ENCODE measurements at regions not wholly inside any gene's neighbourhood (a gene's known extent, or its start where the extent isn't known, plus 50 kb on each side); places are given as distances from the start of the nearest gene placed in this dataset.

- H3F3A ChIP-seq (ENCODE audit: low read depth), result no peaks in the 10 kb centered on the region
- no peak for TF ChIP-seq CTCF (conservative IDR thresholded peaks at IDR 0.05; ENCODE audit: low read length)
- no peak for TF ChIP-seq EZH2phosphoT487 (IDR thresholded peaks at IDR 0.05; ENCODE audit: borderline replicate concordance)
- no peaks in the 10 kb centered on the region for H3K36me3 ChIP-seq (ENCODE audit: insufficient read depth, low read length)
- no peaks in the 10 kb centered on the region for H3K79me2 ChIP-seq (ENCODE audit: insufficient read depth, low read length)
- no peaks in the 10 kb centered on the region for H3K4me1 ChIP-seq (ENCODE audit: insufficient read depth, low read length, poor library complexity, severe bottlenecking)
- no peaks in the 10 kb centered on the region for H3K9me3 ChIP-seq (ENCODE audit: insufficient read depth, low read depth, low read length)
- no peaks in the 10 kb centered on the region for H4K20me1 ChIP-seq (ENCODE audit: insufficient read depth, low read length, poor library complexity, severe bottlenecking)
- H3K27me3 ChIP-seq (ENCODE audit: insufficient read depth, low read length, poor library complexity, severe bottlenecking), result no peaks in the 10 kb centered on the region
- no peak overlapping the region for H3K4me3 ChIP-seq (ENCODE audit: low read length, poor library complexity, severe bottlenecking)
- H3K4me2 ChIP-seq (ENCODE audit: low read depth, low read length, poor library complexity, severe bottlenecking), result no peak overlapping the region
- no peak overlapping the region for H3K9ac ChIP-seq (ENCODE audit: low read depth, low read length, poor library complexity, severe bottlenecking)
- no peak overlapping the region for H2AFZ ChIP-seq (ENCODE audit: low read length)
- H3K9me2 ChIP-seq (replicated peaks; ENCODE audit: low read depth, low read length), result no peaks in the 10 kb centered on the region
Measured at GRCh38 chr7:84399661-84400060, 205.1 kb upstream of the SEMA3A start.

- no peak for TF ChIP-seq CTCF (conservative IDR thresholded peaks at IDR 0.05; ENCODE audit: low read length)
- TF ChIP-seq EZH2phosphoT487 (IDR thresholded peaks at IDR 0.05; ENCODE audit: borderline replicate concordance), result no peak
- no peaks in the 10 kb centered on the region for H3F3A ChIP-seq (ENCODE audit: low read depth)
- no peaks in the 10 kb centered on the region for H4K20me1 ChIP-seq (ENCODE audit: insufficient read depth, low read length, poor library complexity, severe bottlenecking)
- H3K4me2 ChIP-seq (ENCODE audit: low read depth, low read length, poor library complexity, severe bottlenecking), result no peak overlapping the region
- H3K27me3 ChIP-seq (ENCODE audit: insufficient read depth, low read length, poor library complexity, severe bottlenecking), result no peaks in the 10 kb centered on the region
- no peaks in the 10 kb centered on the region for H3K9me2 ChIP-seq (replicated peaks; ENCODE audit: low read depth, low read length)
- H3K36me3 ChIP-seq (ENCODE audit: insufficient read depth, low read length), result no peaks in the 10 kb centered on the region
- H3K4me1 ChIP-seq (ENCODE audit: insufficient read depth, low read length, poor library complexity, severe bottlenecking), result no peaks in the 10 kb centered on the region
- H3K9me3 ChIP-seq (ENCODE audit: insufficient read depth, low read depth, low read length), result no peaks in the 10 kb centered on the region
- H3K4me3 ChIP-seq (ENCODE audit: low read length, poor library complexity, severe bottlenecking), result no peak overlapping the region
- H2AFZ ChIP-seq (ENCODE audit: low read length), result no peak overlapping the region
- no peaks in the 10 kb centered on the region for H3K79me2 ChIP-seq (ENCODE audit: insufficient read depth, low read length)
- no peak overlapping the region for H3K9ac ChIP-seq (ENCODE audit: low read depth, low read length, poor library complexity, severe bottlenecking)
Measured at GRCh38 chr7:84394219-84394618, 199.6 kb upstream of the SEMA3A start.

GRCh38 chr7:84393786-84394185 lies 199.2 kb upstream of the SEMA3A start:
- Histone ChIP-seq H3K27me3 (ENCODE audit: insufficient read depth, low read length, poor library complexity, severe bottlenecking) (no peaks in the 10 kb centered on the region), H3K79me2 (ENCODE audit: insufficient read depth, low read length) (no peaks in the 10 kb centered on the region), H2AFZ (ENCODE audit: low read length) (no peak overlapping the region), H3K9me2 (replicated peaks; ENCODE audit: low read depth, low read length) (no peaks in the 10 kb centered on the region), H3F3A (ENCODE audit: low read depth) (no peaks in the 10 kb centered on the region), H3K4me2 (ENCODE audit: low read depth, low read length, poor library complexity, severe bottlenecking) (no peak overlapping the region), H3K9me3 (ENCODE audit: insufficient read depth, low read depth, low read length) (no peaks in the 10 kb centered on the region), H3K9ac (ENCODE audit: low read depth, low read length, poor library complexity, severe bottlenecking) (no peak overlapping the region), H3K4me3 (ENCODE audit: low read length, poor library complexity, severe bottlenecking) (no peak overlapping the region), H3K4me1 (ENCODE audit: insufficient read depth, low read length, poor library complexity, severe bottlenecking) (no peaks in the 10 kb centered on the region), H4K20me1 (ENCODE audit: insufficient read depth, low read length, poor library complexity, severe bottlenecking) (no peaks in the 10 kb centered on the region), H3K36me3 (ENCODE audit: insufficient read depth, low read length) (no peaks in the 10 kb centered on the region)
- TF ChIP-seq EZH2phosphoT487 (IDR thresholded peaks at IDR 0.05; ENCODE audit: borderline replicate concordance) (no peak), CTCF (conservative IDR thresholded peaks at IDR 0.05; ENCODE audit: low read length) (no peak)

Data from Loucy (cell line).